Myocyte (in vitro differentiated cells): ENCODE measurements at regions not wholly inside any gene's neighbourhood (a gene's known extent, or its start where the extent isn't known, plus 50 kb on each side); places are given as distances from the start of the nearest gene placed in this dataset.
"Not testable (repeated sequence)": the region's sequence is repeated elsewhere in the genome, so short reads cannot be mapped to it uniquely, and the experiment has no call there.

Experiments used
- DNase-seq: peaks from one replicate; pipeline ENCODE4 v3.0.0-alpha.2; 2012; ENCODE audit warnings: low read depth

- no peak for DNase-seq
These were observed 77.5 kb upstream of the CASK start for GRCh38 chrX:42000836-42001235.

GRCh38 chrX:41984628-41985027, 61.3 kb upstream of the CASK start:
- DNase-seq: no peak

- no peak for DNase-seq
These were observed 59.6 kb upstream of the CASK start for GRCh38 chrX:41982953-41983352.

- no peak for DNase-seq
These were observed 58.2 kb upstream of the CASK start for GRCh38 chrX:41981481-41982013.

GRCh38 chrX:41974677-41975076, 51.3 kb upstream of the CASK start:
- DNase-seq: not testable (repeated sequence)

- DNase-seq: no peak
These were observed 49.9 kb upstream of the CASK start for GRCh38 chrX:41973208-41973607.
